Activated T-cell treated with anti-CD3 and anti-CD28 coated beads, Interleukin-2, amount 50 U/mL, for 4 hours (primary cell): ENCODE measurements at regions not wholly inside any gene's neighbourhood (a gene's known extent, or its start where the extent isn't known, plus 50 kb on each side); places are given as distances from the start of the nearest gene placed in this dataset.
A peak's percentile ranks its signal among the peaks of the same experiment; 100 is the strongest.

Experiments
- ATAC-seq, 2 donors: fragments of 200-7000 bp; cut with Tn5 transposase; one replicate each; pipeline ENCODE4 v1.10.0; 2021
- DNase-seq: peaks from one replicate; pipeline ENCODE4 v3.0.0-alpha.2; 2020
- H3K27me3 Mint-ChIP-seq: one replicate; pipeline ENCODE4 v1.8.0; 2021; ENCODE audit warnings: low read depth, mixed read lengths
- H3K36me3 Mint-ChIP-seq: one replicate; pipeline ENCODE4 v1.8.0; 2022; ENCODE audit warnings: mixed read lengths; ENCODE audit not compliant: insufficient read depth
- H3K4me1 Mint-ChIP-seq: one replicate; pipeline ENCODE4 v1.8.0; 2021; ENCODE audit warnings: low read depth, mixed read lengths
- H3K4me3 Mint-ChIP-seq: one replicate; pipeline ENCODE4 v1.8.0; 2021; ENCODE audit warnings: mild to moderate bottlenecking, moderate library complexity, mixed read lengths
- H3K9me3 Mint-ChIP-seq: one replicate; pipeline ENCODE4 v1.8.0; 2021; ENCODE audit warnings: mixed read lengths

GRCh38 chr16:85391175-85391707, 221.9 kb upstream of the GSE1 start:
- H3K4me1 Mint-ChIP-seq: no peaks in the 10 kb centered on the region
- no peak overlapping the region for H3K4me3 Mint-ChIP-seq
- H3K36me3 Mint-ChIP-seq: no peaks in the 10 kb centered on the region
- no peaks in the 10 kb centered on the region for H3K9me3 Mint-ChIP-seq
- ATAC-seq (no peak), DNase-seq (no peak)
- H3K27me3 Mint-ChIP-seq: peaks cover 4% of the 10 kb centered on the region

GRCh38 chr16:85391769-85392583, 221.1 kb upstream of the GSE1 start:
- no peak overlapping the region for H3K4me3 Mint-ChIP-seq
- ATAC-seq: no peak
- H3K27me3 Mint-ChIP-seq: peaks cover 4% of the 10 kb centered on the region
- no peaks in the 10 kb centered on the region for H3K36me3 Mint-ChIP-seq
- no peak for DNase-seq
- no peaks in the 10 kb centered on the region for H3K9me3 Mint-ChIP-seq
- no peaks in the 10 kb centered on the region for H3K4me1 Mint-ChIP-seq

- Mint-ChIP-seq H3K4me3 (no peak overlapping the region), H3K36me3 (no peaks in the 10 kb centered on the region), H3K4me1 (no peaks in the 10 kb centered on the region), H3K27me3 (peaks cover 2% of the 10 kb centered on the region), H3K9me3 (no peaks in the 10 kb centered on the region)
- DNase-seq (no peak), ATAC-seq (no peak)
Measured at GRCh38 chr16:85392756-85393673, 220.1 kb upstream of the GSE1 start.

- Mint-ChIP-seq H3K9me3 (no peaks in the 10 kb centered on the region), H3K4me1 (no peaks in the 10 kb centered on the region)
Measured at GRCh38 chr16:85393674-85394451, 219.3 kb upstream of the GSE1 start.

GRCh38 chr16:85394456-85395206, 218.5 kb upstream of the GSE1 start:
- Mint-ChIP-seq H3K36me3 (no peaks in the 10 kb centered on the region), H3K4me3 (no peak overlapping the region), H3K27me3 (peaks cover 2% of the 10 kb centered on the region), H3K9me3 (no peaks in the 10 kb centered on the region), H3K4me1 (no peaks in the 10 kb centered on the region)
- DNase-seq (no peak), ATAC-seq (no peak)

More at GRCh38 chr16:85393674-85394451, 219.3 kb upstream of the GSE1 start:
- H3K27me3 Mint-ChIP-seq: peaks cover 2% of the 10 kb centered on the region
- DNase-seq (peak; percentile 70), ATAC-seq (peak; percentile 83)
- H3K36me3 Mint-ChIP-seq: no peaks in the 10 kb centered on the region
- H3K4me3 Mint-ChIP-seq: no peak overlapping the region

GRCh38 chr16:85395207-85395912, 217.8 kb upstream of the GSE1 start:
- no peak for ATAC-seq
- DNase-seq: no peak
- Mint-ChIP-seq H3K27me3 (no peaks in the 10 kb centered on the region), H3K4me3 (no peak overlapping the region), H3K36me3 (no peaks in the 10 kb centered on the region), H3K4me1 (no peaks in the 10 kb centered on the region), H3K9me3 (no peaks in the 10 kb centered on the region)

- Mint-ChIP-seq H3K4me3 (no peak overlapping the region), H3K27me3 (no peaks in the 10 kb centered on the region), H3K36me3 (no peaks in the 10 kb centered on the region), H3K4me1 (no peaks in the 10 kb centered on the region), H3K9me3 (no peaks in the 10 kb centered on the region)
- DNase-seq (no peak), ATAC-seq (no peak)
Measured at GRCh38 chr16:85395913-85396878, 216.9 kb upstream of the GSE1 start.

- no peak for DNase-seq
- H3K27me3 Mint-ChIP-seq: no peaks in the 10 kb centered on the region
- H3K4me1 Mint-ChIP-seq: no peaks in the 10 kb centered on the region
- H3K36me3 Mint-ChIP-seq: no peaks in the 10 kb centered on the region
- no peak overlapping the region for H3K4me3 Mint-ChIP-seq
- ATAC-seq: no peak
- H3K9me3 Mint-ChIP-seq: no peaks in the 10 kb centered on the region
Measured at GRCh38 chr16:85396879-85397871, 215.9 kb upstream of the GSE1 start.

- Mint-ChIP-seq H3K27me3 (no peaks in the 10 kb centered on the region), H3K9me3 (no peaks in the 10 kb centered on the region), H3K4me1 (no peaks in the 10 kb centered on the region), H3K36me3 (no peaks in the 10 kb centered on the region), H3K4me3 (no peak overlapping the region)
- ATAC-seq: no peak
- DNase-seq: no peak
Measured at GRCh38 chr16:85398050-85398451, 215.1 kb upstream of the GSE1 start.

- no peaks in the 10 kb centered on the region for H3K27me3 Mint-ChIP-seq
- H3K36me3 Mint-ChIP-seq: no peaks in the 10 kb centered on the region
- H3K9me3 Mint-ChIP-seq: no peaks in the 10 kb centered on the region
- DNase-seq (no peak), ATAC-seq (no peak)
- no peak overlapping the region for H3K4me3 Mint-ChIP-seq
- H3K4me1 Mint-ChIP-seq: no peaks in the 10 kb centered on the region
Measured at GRCh38 chr16:85398688-85399582, 214.2 kb upstream of the GSE1 start.
